PC-9 (cell line): ENCODE measurements at regions not wholly inside any gene's neighbourhood (a gene's known extent, or its start where the extent isn't known, plus 50 kb on each side); places are given as distances from the start of the nearest gene placed in this dataset.

Experiments
- CTCF ChIP-seq: fragments of 200-600 bp; sonication (generic); conservative IDR thresholded peaks from 2 replicates; pipeline ENCODE4 v1.6.1; 2017; ENCODE audit warnings: mixed run types, antibody characterized with exemption, mild to moderate bottlenecking, moderate library complexity
- EZH2 ChIP-seq: fragments of 200-600 bp; sonication (generic); IDR thresholded peaks from 2 replicates; pipeline ENCODE4 v1.8.0; 2017; ENCODE audit warnings: antibody characterized with exemption, low read depth

GRCh38 chr5:174523311-174524071 is 200.9 kb upstream of the MSX2 start:
- TF ChIP-seq CTCF (0 out of 2 replicates have a peak, but pooled peaks have one; percentile 27), EZH2 (no peak)
